Upper lobe of right lung (tissue), 1 donor: ENCODE measurements at regions not wholly inside any gene's neighbourhood (a gene's known extent, or its start where the extent isn't known, plus 50 kb on each side); places are given as distances from the start of the nearest gene placed in this dataset.

Experiments
- ATAC-seq: fragments of 200-7000 bp; cut with Tn5 transposase; one replicate; pipeline ENCODE4 v1.9.1; 2020; ENCODE audit warnings: mild to moderate bottlenecking, moderate library complexity
- DNase-seq: peaks from one replicate; pipeline ENCODE4 v3.0.0-alpha.2; 2020
- H3K27ac ChIP-seq: fragments of 200-600 bp; one replicate; pipeline ENCODE4 v1.8.0; 2022
- H3K27me3 ChIP-seq: fragments of 200-600 bp; one replicate; pipeline ENCODE4 v1.8.0; 2022; ENCODE audit warnings: mild to moderate bottlenecking
- H3K36me3 ChIP-seq: fragments of 200-600 bp; one replicate; pipeline ENCODE4 v1.8.0; 2022
- H3K4me1 ChIP-seq: fragments of 200-600 bp; one replicate; pipeline ENCODE4 v1.8.0; 2022
- H3K4me3 ChIP-seq: fragments of 200-600 bp; one replicate; pipeline ENCODE4 v1.8.0; 2022; ENCODE audit warnings: mild to moderate bottlenecking
- H3K9me3 ChIP-seq: fragments of 200-600 bp; one replicate; pipeline ENCODE4 v1.8.0; 2022
- CTCF ChIP-seq: fragments of 200-600 bp; IDR thresholded peaks from one replicate; pipeline ENCODE4 v1.8.0; 2022; ENCODE audit warnings: antibody characterized with exemption
- intact Hi-C: fragments of 100-400 bp; cut with DNase I; formaldehyde crosslinking; loops from one replicate; pipeline ENCODE4 v1.11.0; 2022
- donor health status: DM: no; HTN: yes; CAD: no; lungs with severe emphysema.

GRCh38 chr2:181818058-181818680, 73.4 kb upstream of the ITPRID2 start:
- ATAC-seq (no peak), DNase-seq (no peak)
- no peaks in the 10 kb centered on the region for H3K27me3 ChIP-seq
- no peak overlapping the region for H3K4me3 ChIP-seq
- H3K36me3 ChIP-seq: no peaks in the 10 kb centered on the region
- H3K4me1 ChIP-seq: no peaks in the 10 kb centered on the region
- no peak overlapping the region for H3K27ac ChIP-seq
- no peak for TF ChIP-seq CTCF
- no peaks in the 10 kb centered on the region for H3K9me3 ChIP-seq
- intact Hi-C loops: no loop called here

GRCh38 chr2:181818840-181819239, 72.7 kb upstream of the ITPRID2 start:
- DNase-seq: no peak
- H3K27ac ChIP-seq: no peak overlapping the region
- H3K9me3 ChIP-seq: no peaks in the 10 kb centered on the region
- no peaks in the 10 kb centered on the region for H3K4me1 ChIP-seq
- no peak for TF ChIP-seq CTCF
- intact Hi-C loops: no loop called here
- no peaks in the 10 kb centered on the region for H3K27me3 ChIP-seq
- ATAC-seq: no peak
- no peak overlapping the region for H3K4me3 ChIP-seq
- H3K36me3 ChIP-seq: no peaks in the 10 kb centered on the region

GRCh38 chr2:181821049-181821448, 70.5 kb upstream of the ITPRID2 start:
- no peak overlapping the region for H3K4me3 ChIP-seq
- no peak for TF ChIP-seq CTCF
- H3K4me1 ChIP-seq: no peaks in the 10 kb centered on the region
- H3K27ac ChIP-seq: no peak overlapping the region
- no peak for ATAC-seq
- no peak for DNase-seq
- intact Hi-C loops: no loop called here
- H3K9me3 ChIP-seq: no peaks in the 10 kb centered on the region
- H3K36me3 ChIP-seq: no peaks in the 10 kb centered on the region
- H3K27me3 ChIP-seq: no peaks in the 10 kb centered on the region

GRCh38 chr2:181822097-181822496, 69.4 kb upstream of the ITPRID2 start:
- Histone ChIP-seq H3K9me3 (no peaks in the 10 kb centered on the region), H3K27me3 (no peaks in the 10 kb centered on the region)

GRCh38 chr2:181823405-181823804, 68.1 kb upstream of the ITPRID2 start:
- DNase-seq: no peak
- intact Hi-C loops: no loop called here
- H3K36me3 ChIP-seq: no peaks in the 10 kb centered on the region
- H3K27me3 ChIP-seq: no peaks in the 10 kb centered on the region
- H3K9me3 ChIP-seq: no peaks in the 10 kb centered on the region
- H3K4me1 ChIP-seq: no peaks in the 10 kb centered on the region
- no peak for TF ChIP-seq CTCF
- H3K4me3 ChIP-seq: no peak overlapping the region
- ATAC-seq: no peak
- H3K27ac ChIP-seq: no peak overlapping the region

More at GRCh38 chr2:181822097-181822496, 69.4 kb upstream of the ITPRID2 start:
- no peak for DNase-seq
- intact Hi-C loops: no loop called here
- ATAC-seq: no peak
- H3K4me1 ChIP-seq: no peaks in the 10 kb centered on the region
- no peak overlapping the region for H3K27ac ChIP-seq
- no peak for TF ChIP-seq CTCF
- no peaks in the 10 kb centered on the region for H3K36me3 ChIP-seq
- H3K4me3 ChIP-seq: no peak overlapping the region

GRCh38 chr2:181828122-181828705, 63.3 kb upstream of the ITPRID2 start:
- Histone ChIP-seq H3K27me3 (no peaks in the 10 kb centered on the region), H3K9me3 (no peaks in the 10 kb centered on the region), H3K36me3 (no peaks in the 10 kb centered on the region), H3K4me1 (no peaks in the 10 kb centered on the region), H3K27ac (no peak overlapping the region), H3K4me3 (no peak overlapping the region)
- no peak for TF ChIP-seq CTCF
- intact Hi-C loops: no loop called here
- no peak for DNase-seq
- ATAC-seq: no peak
